ENCODE measurements at regions not wholly inside any gene's neighbourhood (a gene's known extent, or its start where the extent isn't known, plus 50 kb on each side); places are given as distances from the start of the nearest gene placed in this dataset.

GRCh38 chr3:39626198-39626597, 158.7 kb downstream of the MOBP start:
- H3K4me3 ChIP-seq (ENCODE audit: low read depth, low read length), result no peak overlapping the region
- CTCF ChIA-PET, result no interaction called here
- no peaks in the 10 kb centered on the region for H3K36me3 ChIP-seq (ENCODE audit: control insufficient read depth in 2 of 2, insufficient read depth in 1 of 2, low read length in 2 of 2)
- POLR2A ChIA-PET, result no interaction called here
- no peak overlapping the region for H3K27ac ChIP-seq (ENCODE audit: extremely low read depth, low read depth, low read length)
- TF ChIP-seq ZNF518A (tag by site-specific recombination; conservative IDR thresholded peaks at IDR 0.05; ENCODE audit: low read depth) (no peak), ZNF155 (tag by site-specific recombination; IDR thresholded peaks at IDR 0.05) (no peak), ZNF114 (tag by site-specific recombination; IDR thresholded peaks at IDR 0.05) (no peak), ZNF48 (tag by site-specific recombination; IDR thresholded peaks at IDR 0.05) (no peak), KLF9 (tag by site-specific recombination; IDR thresholded peaks at IDR 0.05; ENCODE audit: low read depth) (no peak), ZNF138 (tag by site-specific recombination; IDR thresholded peaks at IDR 0.05; ENCODE audit: borderline replicate concordance) (no peak), EGR2 (tag by site-specific recombination; IDR thresholded peaks at IDR 0.05; ENCODE audit: low read depth) (no peak), ZNF658 (tag by site-specific recombination; IDR thresholded peaks at IDR 0.05) (no peak), ZNF266 (tag by site-specific recombination; IDR thresholded peaks at IDR 0.05; ENCODE audit: low read depth) (no peak), KLF8 (tag by site-specific recombination; IDR thresholded peaks at IDR 0.05) (no peak), ZNF398 (tag by site-specific recombination; IDR thresholded peaks at IDR 0.05) (no peak), GFI1B (tag by site-specific recombination; IDR thresholded peaks at IDR 0.05) (no peak), ZNF19 (tag by site-specific recombination; IDR thresholded peaks at IDR 0.05; ENCODE audit: low read depth) (no peak)
- no peaks in the 10 kb centered on the region for H3K9me3 ChIP-seq (ENCODE audit: control insufficient read depth, insufficient read depth, low read depth, low read length)
- no peaks in the 10 kb centered on the region for H3K4me1 ChIP-seq (ENCODE audit: control insufficient read depth, insufficient read depth, low read length)

- TF ChIP-seq ZNF692 (tag by site-specific recombination; IDR thresholded peaks at IDR 0.05) (no peak), GLIS1 (tag by site-specific recombination; IDR thresholded peaks at IDR 0.05) (no peak), ZNF473 (tag by site-specific recombination; IDR thresholded peaks at IDR 0.05) (no peak), PBX3 (CRISPR knock-in tag; IDR thresholded peaks at IDR 0.05) (no peak), BCL11A (tag by site-specific recombination; IDR thresholded peaks at IDR 0.05; ENCODE audit: low read depth) (no peak), ZNF629 (tag by site-specific recombination; IDR thresholded peaks at IDR 0.05) (no peak), ZNF311 (tag by site-specific recombination; IDR thresholded peaks at IDR 0.05; ENCODE audit: borderline replicate concordance) (no peak)
- Histone ChIP-seq H3K36me3 (ENCODE audit: control insufficient read depth in 2 of 2, insufficient read depth in 1 of 2, low read length in 2 of 2) (no peaks in the 10 kb centered on the region), H3K4me3 (ENCODE audit: low read depth, low read length) (no peak overlapping the region), H3K9me3 (ENCODE audit: control insufficient read depth, insufficient read depth, low read depth, low read length) (no peaks in the 10 kb centered on the region), H3K4me1 (ENCODE audit: control insufficient read depth, insufficient read depth, low read length) (no peaks in the 10 kb centered on the region), H3K27ac (ENCODE audit: extremely low read depth, low read depth, low read length) (no peak overlapping the region)
- POLR2A ChIA-PET, result no interaction called here
- CTCF ChIA-PET, result no interaction called here
Measured at GRCh38 chr3:39631136-39631535, 163.7 kb downstream of the MOBP start.
